Left ventricle myocardium inferior (tissue), 1 donor: ENCODE measurements at regions not wholly inside any gene's neighbourhood (a gene's known extent, or its start where the extent isn't known, plus 50 kb on each side); places are given as distances from the start of the nearest gene placed in this dataset.
"Not testable (repeated sequence)": the region's sequence is repeated elsewhere in the genome, so short reads cannot be mapped to it uniquely, and the experiment has no call there.

ENCODE experiments used
- DNase-seq: peaks from one replicate; pipeline ENCODE4 v3.0.0-alpha.2; 2020
- H3K27ac ChIP-seq: fragments of 200-600 bp; replicated peaks from 2 replicates; pipeline ENCODE4 v1.8.0; 2021
- H3K27me3 ChIP-seq: fragments of 200-600 bp; 2 replicates; pipeline ENCODE4 v1.8.0; 2021; ENCODE audit warnings: low read depth
- H3K36me3 ChIP-seq: fragments of 200-600 bp; 2 replicates; pipeline ENCODE4 v1.8.0; 2021
- H3K4me1 ChIP-seq: fragments of 200-600 bp; 2 replicates; pipeline ENCODE4 v1.8.0; 2021
- H3K4me3 ChIP-seq: fragments of 200-600 bp; 2 replicates; pipeline ENCODE4 v1.8.0; 2021; ENCODE audit warnings: mild to moderate bottlenecking, moderate library complexity
- H3K9me3 ChIP-seq: fragments of 200-600 bp; replicated peaks from 2 replicates; pipeline ENCODE4 v1.8.0; 2021
- intact Hi-C: fragments of 100-400 bp; cut with micrococcal nuclease; formaldehyde crosslinking; loops from one replicate; pipeline ENCODE4 v1.11.0; 2022
- TF ChIP-seq, protein P1 (sequence below): fragments of 200-600 bp; IDR thresholded peaks from 2 replicates; pipeline ENCODE4 v1.8.0; 2021; ENCODE audit warnings: antibody characterized with exemption, mild to moderate bottlenecking, borderline replicate concordance
- donor health status: DM: no; HTN: yes; CAD: no; lungs with severe emphysema.

DNA sequence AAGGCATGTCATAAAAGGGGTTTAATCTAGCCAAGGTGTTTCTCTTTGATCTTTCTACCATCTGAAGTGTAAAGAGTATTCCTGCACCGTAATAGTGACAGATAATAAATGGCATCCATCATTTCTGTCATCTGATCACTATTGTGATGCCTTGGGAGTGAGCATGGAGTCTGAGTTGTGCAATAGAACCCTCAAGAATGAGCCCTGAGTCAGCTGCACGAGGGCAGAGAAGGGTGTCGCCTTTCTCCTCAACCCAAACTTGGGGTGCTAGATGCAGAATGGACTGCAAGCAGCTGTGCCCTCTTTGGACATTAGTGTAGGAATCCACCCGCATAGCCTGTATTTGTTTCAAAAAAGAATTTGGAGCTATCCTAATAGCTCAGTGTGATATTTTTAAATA, 115.2 kb downstream of the ZNF37A start:
- intact Hi-C loops, result no loop called here
- Histone ChIP-seq H3K27me3 (no peaks in the 10 kb centered on the region), H3K4me3 (no peak overlapping the region), H3K9me3 (peaks cover 8% of the 10 kb centered on the region), H3K27ac (no peak overlapping the region), H3K36me3 (no peaks in the 10 kb centered on the region), H3K4me1 (no peaks in the 10 kb centered on the region)
- DNase-seq, result no peak
- TF ChIP-seq, protein P1, sequence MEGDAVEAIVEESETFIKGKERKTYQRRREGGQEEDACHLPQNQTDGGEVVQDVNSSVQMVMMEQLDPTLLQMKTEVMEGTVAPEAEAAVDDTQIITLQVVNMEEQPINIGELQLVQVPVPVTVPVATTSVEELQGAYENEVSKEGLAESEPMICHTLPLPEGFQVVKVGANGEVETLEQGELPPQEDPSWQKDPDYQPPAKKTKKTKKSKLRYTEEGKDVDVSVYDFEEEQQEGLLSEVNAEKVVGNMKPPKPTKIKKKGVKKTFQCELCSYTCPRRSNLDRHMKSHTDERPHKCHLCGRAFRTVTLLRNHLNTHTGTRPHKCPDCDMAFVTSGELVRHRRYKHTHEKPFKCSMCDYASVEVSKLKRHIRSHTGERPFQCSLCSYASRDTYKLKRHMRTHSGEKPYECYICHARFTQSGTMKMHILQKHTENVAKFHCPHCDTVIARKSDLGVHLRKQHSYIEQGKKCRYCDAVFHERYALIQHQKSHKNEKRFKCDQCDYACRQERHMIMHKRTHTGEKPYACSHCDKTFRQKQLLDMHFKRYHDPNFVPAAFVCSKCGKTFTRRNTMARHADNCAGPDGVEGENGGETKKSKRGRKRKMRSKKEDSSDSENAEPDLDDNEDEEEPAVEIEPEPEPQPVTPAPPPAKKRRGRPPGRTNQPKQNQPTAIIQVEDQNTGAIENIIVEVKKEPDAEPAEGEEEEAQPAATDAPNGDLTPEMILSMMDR, result no peak

DNA sequence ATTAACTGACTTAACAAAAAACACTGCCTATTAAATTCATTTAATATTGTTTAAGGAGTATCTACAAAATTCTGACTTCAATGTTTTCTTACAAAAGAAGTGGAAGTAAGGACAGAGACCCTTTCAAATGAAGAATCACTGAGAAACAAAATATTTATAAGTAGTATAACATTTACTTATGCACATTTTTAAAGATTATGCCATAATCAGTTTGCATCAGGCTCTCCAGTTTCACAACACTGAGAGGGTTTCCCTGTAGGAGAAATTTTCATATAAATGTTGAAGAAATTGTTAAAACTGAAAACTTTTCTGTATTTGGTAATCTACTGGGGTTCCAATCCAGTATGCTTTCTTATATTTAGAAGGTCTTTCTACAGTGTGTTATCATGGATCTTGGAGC, 115.6 kb downstream of the ZNF37A start:
- intact Hi-C loops, H3K9me3 ChIP-seq, H3K27me3 ChIP-seq, H3K4me1 ChIP-seq, H3K36me3 ChIP-seq, H3K27ac ChIP-seq, H3K4me3 ChIP-seq, DNase-seq: not testable (repeated sequence)

DNA sequence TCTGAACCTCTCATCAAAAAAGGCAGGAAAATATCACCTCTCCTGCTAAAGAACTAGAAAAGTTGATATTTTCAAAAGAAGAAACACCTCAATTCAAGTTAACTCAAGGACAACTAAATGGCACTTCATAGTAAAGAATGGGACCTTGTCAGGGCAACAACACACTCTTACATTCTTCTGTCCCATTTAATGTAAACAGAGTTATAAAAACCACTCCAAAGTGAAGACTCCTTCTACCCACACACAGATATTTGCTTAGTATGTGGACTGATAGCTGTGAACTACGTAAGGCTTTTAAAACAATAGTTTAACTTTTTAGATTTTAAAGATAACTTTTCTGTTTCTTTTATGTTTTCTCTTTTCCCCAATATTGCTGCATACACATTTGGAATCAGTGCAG, 118.3 kb downstream of the ZNF37A start:
- Histone ChIP-seq H3K4me3 (no peak overlapping the region), H3K36me3 (no peaks in the 10 kb centered on the region), H3K9me3 (no peaks in the 10 kb centered on the region), H3K27ac (no peak overlapping the region), H3K27me3 (no peaks in the 10 kb centered on the region), H3K4me1 (no peaks in the 10 kb centered on the region)
- intact Hi-C loops, result no loop called here
- DNase-seq, result no peak
- TF ChIP-seq, protein P1, result no peak

DNA sequence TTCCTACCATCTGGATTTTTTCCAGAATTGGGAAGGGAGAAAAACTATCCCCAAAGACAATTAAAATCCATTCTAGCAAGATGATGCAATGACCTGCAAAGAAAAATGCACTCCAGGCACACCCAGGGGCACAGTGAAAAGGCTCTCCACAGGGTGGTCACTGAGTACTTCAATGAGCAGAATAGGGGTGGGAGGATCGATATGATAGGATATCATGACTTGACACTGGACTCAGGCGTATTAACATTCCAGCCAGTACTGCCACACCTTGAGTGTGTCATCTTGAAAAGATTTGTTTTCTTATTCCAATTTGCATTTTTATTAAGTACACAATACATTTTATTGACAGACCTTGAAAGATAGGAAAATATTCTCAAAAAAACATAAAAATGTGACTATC, 132.2 kb downstream of the ZNF37A start:
- no peak for DNase-seq
- TF ChIP-seq, protein P1, result no peak
- intact Hi-C loops, result no loop called here
- H3K9me3 ChIP-seq, result peaks cover 41% of the 10 kb centered on the region
- no peaks in the 10 kb centered on the region for H3K36me3 ChIP-seq
- no peak overlapping the region for H3K27ac ChIP-seq
- no peaks in the 10 kb centered on the region for H3K4me1 ChIP-seq
- H3K27me3 ChIP-seq, result no peaks in the 10 kb centered on the region
- H3K4me3 ChIP-seq, result no peak overlapping the region

DNA sequence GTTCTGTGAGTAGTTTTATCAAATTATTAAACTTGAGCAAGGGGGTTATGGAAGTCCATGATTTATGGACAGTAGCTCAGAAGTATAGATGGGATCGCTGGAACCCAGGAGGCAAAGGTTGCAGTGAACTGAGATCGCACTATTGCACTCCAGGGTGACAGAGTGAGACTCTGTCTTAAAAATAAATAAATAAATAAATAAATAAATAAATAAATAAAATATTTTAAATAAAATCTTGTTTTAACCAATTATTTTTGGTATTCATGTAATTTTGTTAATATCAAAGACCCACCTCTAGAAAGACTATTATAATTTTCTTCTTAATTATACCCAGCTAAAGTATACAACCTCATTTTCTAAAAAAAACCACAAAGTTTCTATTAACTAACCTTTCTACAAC, 134.3 kb downstream of the ZNF37A start:
- Histone ChIP-seq H3K27ac (no peak overlapping the region), H3K4me3 (no peak overlapping the region), H3K4me1 (no peaks in the 10 kb centered on the region), H3K27me3 (no peaks in the 10 kb centered on the region), H3K36me3 (no peaks in the 10 kb centered on the region), H3K9me3 (peaks cover 35% of the 10 kb centered on the region)
- intact Hi-C loops, result no loop called here
- no peak for DNase-seq
- TF ChIP-seq, protein P1, result no peak

DNA sequence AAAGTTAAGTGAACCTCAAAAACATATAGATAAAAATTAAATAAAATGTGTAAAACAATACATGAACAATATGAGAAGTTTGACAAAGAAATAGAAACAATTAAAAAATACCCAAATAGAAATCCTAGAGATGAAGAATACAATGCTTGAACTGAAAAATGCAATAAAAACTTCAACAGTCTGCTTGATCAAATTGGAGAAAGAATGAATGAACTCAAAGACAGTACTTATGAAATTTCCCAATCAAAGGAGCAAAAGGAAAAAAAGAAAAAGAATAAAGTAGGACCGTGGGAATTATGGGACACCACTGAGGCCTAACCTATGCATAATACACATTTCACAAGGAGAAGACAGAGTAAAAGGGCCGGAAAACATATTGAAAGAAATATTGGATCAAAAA, 144.3 kb downstream of the ZNF37A start:
- H3K27me3 ChIP-seq, H3K4me1 ChIP-seq, intact Hi-C loops, H3K36me3 ChIP-seq, DNase-seq, H3K27ac ChIP-seq, H3K4me3 ChIP-seq: not testable (repeated sequence)
- peaks cover 20% of the 10 kb centered on the region for H3K9me3 ChIP-seq

DNA sequence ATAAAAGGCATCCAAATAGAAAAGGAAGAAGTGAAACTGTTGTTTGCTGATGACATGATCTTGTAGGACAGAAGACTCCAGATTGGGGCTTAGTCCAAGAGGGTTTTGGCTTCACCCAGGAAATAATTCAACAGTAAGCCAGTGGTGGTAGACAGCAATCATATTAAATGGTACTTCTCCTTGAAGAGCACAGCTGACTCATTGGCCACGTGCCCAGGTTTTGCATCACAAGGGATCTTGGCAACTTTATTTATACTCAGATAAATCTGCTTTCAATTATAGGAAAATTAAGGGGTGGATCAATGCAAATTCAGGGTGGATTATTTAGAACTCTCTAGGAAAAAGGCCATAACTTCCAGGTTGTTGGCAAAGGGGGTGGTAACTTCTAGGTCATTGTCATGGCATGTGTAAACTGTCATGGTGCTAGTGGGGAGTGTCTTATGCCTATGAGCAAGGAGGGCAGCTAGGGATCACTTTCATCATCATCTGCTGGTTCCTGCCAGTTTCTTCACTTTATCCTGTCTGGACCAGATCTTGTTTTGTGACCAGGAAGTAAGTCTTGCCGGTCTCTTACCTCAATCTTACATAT, 148.0 kb downstream of the ZNF37A start:
- DNase-seq, intact Hi-C loops: not testable (repeated sequence)

DNA sequence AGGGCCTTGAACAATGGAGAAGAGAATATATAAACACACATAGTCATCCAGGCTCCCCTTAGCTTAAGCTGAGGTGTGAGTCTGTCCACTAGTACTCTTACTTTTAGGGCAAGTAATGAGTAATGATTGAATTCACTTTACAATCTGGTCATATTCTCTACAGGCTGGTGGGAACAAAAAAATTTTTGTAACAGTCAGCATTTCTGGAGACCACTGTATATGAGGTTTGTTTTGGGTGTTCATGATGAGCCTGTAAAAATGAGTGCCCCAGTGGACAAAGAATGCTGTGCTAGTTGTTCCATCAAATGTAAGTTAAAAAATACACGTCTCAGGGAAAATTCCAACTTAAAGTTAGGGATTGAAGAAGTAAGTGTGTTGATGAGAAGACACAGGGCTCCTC, 154.0 kb downstream of the ZNF37A start:
- H3K36me3 ChIP-seq, H3K9me3 ChIP-seq, H3K27ac ChIP-seq, H3K4me3 ChIP-seq, DNase-seq, intact Hi-C loops, H3K27me3 ChIP-seq, H3K4me1 ChIP-seq: not testable (repeated sequence)

More for the DNA sequence above, 148.0 kb downstream of the ZNF37A start:
- not testable (repeated sequence) for H3K4me1 ChIP-seq, H3K27ac ChIP-seq, H3K36me3 ChIP-seq, H3K27me3 ChIP-seq, H3K4me3 ChIP-seq
- H3K9me3 ChIP-seq, result peaks cover 20% of the 10 kb centered on the region

DNA sequence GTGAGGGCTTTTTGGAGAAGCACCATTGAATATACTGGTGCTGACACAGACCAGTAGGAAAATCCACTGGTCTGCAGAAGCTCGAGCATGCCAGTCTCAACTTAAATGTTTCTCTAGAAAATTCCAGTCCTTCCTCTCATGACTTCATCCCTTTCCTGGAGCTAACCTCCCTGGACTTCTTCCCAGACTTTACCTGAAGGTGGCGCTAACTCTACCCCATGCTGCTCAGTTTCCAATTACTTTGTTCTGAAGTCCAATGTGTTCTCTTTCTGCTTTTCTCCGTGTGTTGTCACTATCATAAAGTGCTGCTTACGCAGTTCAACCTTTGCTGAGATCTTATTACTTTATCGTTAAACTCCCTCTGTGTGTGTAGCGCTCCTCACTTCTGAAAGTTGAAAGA, 158.4 kb downstream of the ZNF37A start:
- DNase-seq, H3K9me3 ChIP-seq, intact Hi-C loops: not testable (repeated sequence)

DNA sequence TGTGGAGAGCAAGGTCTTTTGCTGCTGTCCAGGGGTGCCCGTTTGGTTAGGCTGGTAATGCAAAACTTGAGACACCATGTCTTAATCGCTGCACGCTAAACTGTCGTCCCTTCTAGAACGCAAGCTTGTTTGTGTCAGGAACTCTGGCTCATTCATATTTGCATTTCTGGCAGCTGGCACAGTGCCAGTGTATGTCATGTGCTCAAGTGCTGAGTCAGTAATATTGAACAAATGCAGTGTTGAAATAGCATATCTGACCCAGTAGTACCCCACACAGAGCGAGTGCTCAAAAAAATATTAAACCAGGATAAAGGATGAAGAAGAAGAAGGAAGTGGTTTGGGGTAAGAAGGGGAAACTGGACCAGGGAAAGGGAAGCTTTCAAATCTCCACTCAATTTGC, 173.4 kb downstream of the ZNF37A start:
- H3K27ac ChIP-seq, H3K27me3 ChIP-seq, intact Hi-C loops, H3K36me3 ChIP-seq, H3K4me1 ChIP-seq, H3K9me3 ChIP-seq, DNase-seq, H3K4me3 ChIP-seq: not testable (repeated sequence)

More for the DNA sequence above, 158.4 kb downstream of the ZNF37A start:
- H3K4me3 ChIP-seq, H3K4me1 ChIP-seq, H3K36me3 ChIP-seq, H3K27ac ChIP-seq, H3K27me3 ChIP-seq: not testable (repeated sequence)
